Liver (tissue), 3 donors: ENCODE measurements at regions not wholly inside any gene's neighbourhood (a gene's known extent, or its start where the extent isn't known, plus 50 kb on each side); places are given as distances from the start of the nearest gene placed in this dataset.

Experiments
- EGR1 ChIP-seq, 2 donors: IDR thresholded peaks; 2 replicates each; pipeline ENCODE4 v1.6.1; 2016 to 2018; ENCODE audit warnings: antibody characterized with exemption in 2 of 2, low read depth in 2 of 2
- JUND ChIP-seq, 2 donors: IDR thresholded peaks; 2 replicates each; pipeline ENCODE4 v1.6.1; 2016; ENCODE audit warnings: antibody characterized with exemption in 2 of 2
- RAD21 ChIP-seq, 2 donors: IDR thresholded peaks; 2 replicates each; pipeline ENCODE4 v1.6.1; 2016; ENCODE audit warnings: antibody characterized with exemption in 2 of 2, mild to moderate bottlenecking in 2 of 2
- SP1 ChIP-seq: IDR thresholded peaks from 2 replicates; pipeline ENCODE4 v1.6.1; 2018; ENCODE audit warnings: antibody characterized with exemption, mild to moderate bottlenecking
- TAF1 ChIP-seq: conservative IDR thresholded peaks from 2 replicates; pipeline ENCODE4 v1.6.1; 2016; ENCODE audit warnings: antibody characterized with exemption, mild to moderate bottlenecking
- ZBTB33 ChIP-seq: IDR thresholded peaks from 2 replicates; pipeline ENCODE4 v1.6.1; 2016; ENCODE audit warnings: antibody characterized with exemption
- TF ChIP-seq, protein P1 (sequence below): fragments of 150-350 bp; IDR thresholded peaks from 2 replicates; pipeline ENCODE4 v1.5.1; 2017; ENCODE audit warnings: improper control_type of control experiment, low read depth, low read length; ENCODE audit not compliant: missing input control
- TF ChIP-seq, protein P2 (sequence below): IDR thresholded peaks from 2 replicates; pipeline ENCODE4 v1.6.1; 2016; ENCODE audit warnings: antibody characterized with exemption
- TF ChIP-seq, protein P3 (sequence below): IDR thresholded peaks from 2 replicates; pipeline ENCODE4 v1.6.1; 2016; ENCODE audit warnings: antibody characterized with exemption
- donor health status: healthy.
- donor health status: healthy.

- TF ChIP-seq RAD21 (IDR thresholded peaks at IDR 0.05) (no peak), SP1 (no peak), TAF1 (no peak), EGR1 (IDR thresholded peaks at IDR 0.05; ENCODE audit: low read depth in 2 of 2) (no peak), JUND (IDR thresholded peaks at IDR 0.05) (no peak), ZBTB33 (no peak)
- TF ChIP-seq, protein P1, sequence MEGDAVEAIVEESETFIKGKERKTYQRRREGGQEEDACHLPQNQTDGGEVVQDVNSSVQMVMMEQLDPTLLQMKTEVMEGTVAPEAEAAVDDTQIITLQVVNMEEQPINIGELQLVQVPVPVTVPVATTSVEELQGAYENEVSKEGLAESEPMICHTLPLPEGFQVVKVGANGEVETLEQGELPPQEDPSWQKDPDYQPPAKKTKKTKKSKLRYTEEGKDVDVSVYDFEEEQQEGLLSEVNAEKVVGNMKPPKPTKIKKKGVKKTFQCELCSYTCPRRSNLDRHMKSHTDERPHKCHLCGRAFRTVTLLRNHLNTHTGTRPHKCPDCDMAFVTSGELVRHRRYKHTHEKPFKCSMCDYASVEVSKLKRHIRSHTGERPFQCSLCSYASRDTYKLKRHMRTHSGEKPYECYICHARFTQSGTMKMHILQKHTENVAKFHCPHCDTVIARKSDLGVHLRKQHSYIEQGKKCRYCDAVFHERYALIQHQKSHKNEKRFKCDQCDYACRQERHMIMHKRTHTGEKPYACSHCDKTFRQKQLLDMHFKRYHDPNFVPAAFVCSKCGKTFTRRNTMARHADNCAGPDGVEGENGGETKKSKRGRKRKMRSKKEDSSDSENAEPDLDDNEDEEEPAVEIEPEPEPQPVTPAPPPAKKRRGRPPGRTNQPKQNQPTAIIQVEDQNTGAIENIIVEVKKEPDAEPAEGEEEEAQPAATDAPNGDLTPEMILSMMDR: no peak
- TF ChIP-seq, protein P2, sequence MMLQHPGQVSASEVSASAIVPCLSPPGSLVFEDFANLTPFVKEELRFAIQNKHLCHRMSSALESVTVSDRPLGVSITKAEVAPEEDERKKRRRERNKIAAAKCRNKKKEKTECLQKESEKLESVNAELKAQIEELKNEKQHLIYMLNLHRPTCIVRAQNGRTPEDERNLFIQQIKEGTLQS: no peak
- TF ChIP-seq, protein P3, sequence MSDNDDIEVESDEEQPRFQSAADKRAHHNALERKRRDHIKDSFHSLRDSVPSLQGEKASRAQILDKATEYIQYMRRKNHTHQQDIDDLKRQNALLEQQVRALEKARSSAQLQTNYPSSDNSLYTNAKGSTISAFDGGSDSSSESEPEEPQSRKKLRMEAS: no peak
Measured at GRCh38 chr13:30535046-30535445, 69.3 kb upstream of the HMGB1 start.
